Endothelial cell of umbilical vein (primary cell): ENCODE measurements at regions not wholly inside any gene's neighbourhood (a gene's known extent, or its start where the extent isn't known, plus 50 kb on each side); places are given as distances from the start of the nearest gene placed in this dataset.

Source experiments
- BruUV-seq: library from RNA; stranded (reverse); fragments of 400-500 nt; replicated peaks from 2 replicates; lab custom pipeline; 2021; lab: Mats Ljungman, UMichigan
- CTCF ChIA-PET: fragments of 300-600, 350-600 bp; sonication (Branson Sonifier 250); formaldehyde crosslinking; loops from one replicate; lab custom pipeline; 2021; ENCODE audit warnings: antibody characterized with exemption, inconsistent platforms; lab: Charles Lee
- POLR2A ChIA-PET: fragments of 300-600, 350-600 bp; sonication (Branson Sonifier 250); formaldehyde crosslinking; loops from one replicate; lab custom pipeline; 2021; ENCODE audit warnings: antibody characterized with exemption, inconsistent platforms; lab: Charles Lee
- DNase-seq: peaks from one replicate; pipeline ENCODE4 v3.0.0-alpha.2; 2011; ENCODE audit warnings: low read depth, low spot score
- FAIRE-seq: peaks from 2 replicates; lab custom pipeline; 2011; peaks lifted over from hg19 to GRCh38; lab: Jason Lieb, UNC
- H2AFZ ChIP-seq: 2 replicates; pipeline ENCODE4 v1.6.0; 2012; ENCODE audit warnings: low read depth, low read length, control low read depth, inconsistent platforms
- H3K27ac ChIP-seq: 2 replicates; pipeline ENCODE4 v1.5.1; 2011; ENCODE audit warnings: low read depth, mild to moderate bottlenecking, control low read depth, low read length, moderate library complexity; ENCODE audit not compliant: insufficient read depth
- H3K27me3 ChIP-seq, 2 experiments: 2 replicates each; pipeline versions ENCODE4 v1.6.0 to v1.6.1; 2011; ENCODE audit warnings: low read length in 2 of 2, mixed read lengths in 1 of 2; ENCODE audit not compliant: control insufficient read depth in 2 of 2, insufficient read depth in 2 of 2
- H3K36me3 ChIP-seq, 2 experiments: 2 replicates in 1 of 2; 3 replicates in 1 of 2; pipeline ENCODE4 v1.5.1; 2011; ENCODE audit warnings: low read length in 2 of 2, mild to moderate bottlenecking in 1 of 2, moderate library complexity in 1 of 2; ENCODE audit not compliant: control insufficient read depth in 2 of 2, insufficient read depth in 2 of 2; ENCODE audit errors: extremely low read depth in 1 of 2
- H3K4me1 ChIP-seq: 3 replicates; pipeline ENCODE4 v1.5.1; 2011; ENCODE audit warnings: mild to moderate bottlenecking, low read length; ENCODE audit not compliant: control insufficient read depth, insufficient read depth; ENCODE audit errors: extremely low read depth
- H3K4me2 ChIP-seq: 2 replicates; pipeline ENCODE4 v1.6.1; 2011; ENCODE audit warnings: low read length, control low read depth, mixed read lengths; ENCODE audit not compliant: insufficient read depth
- H3K4me3 ChIP-seq, 3 experiments: fragments of 200-600 bp in 1 of 3; sonication (generic), shearing (Covaris generic) in 1 of 3; replicated peaks in 1 of 3; 2 replicates each; pipeline ENCODE4 v1.5.1; 2011 to 2016; ENCODE audit warnings: control low read depth in 3 of 3, low read length in 3 of 3, mild to moderate bottlenecking in 2 of 3, inconsistent platforms in 1 of 3, low read depth in 1 of 3, moderate library complexity in 1 of 3; ENCODE audit not compliant: insufficient read depth in 1 of 3
- H3K79me2 ChIP-seq: 2 replicates; pipeline ENCODE4 v1.6.0; 2012; ENCODE audit warnings: low read length, inconsistent platforms; ENCODE audit not compliant: control insufficient read depth, insufficient read depth
- H3K9ac ChIP-seq: replicated peaks from 2 replicates; pipeline ENCODE3; 2011; ENCODE audit warnings: low read length, control low read depth; ENCODE audit not compliant: insufficient read depth; ENCODE audit errors: extremely low read depth
- H3K9me1 ChIP-seq: replicated peaks from 3 replicates; pipeline ENCODE4 v1.6.0; 2011; ENCODE audit warnings: mild to moderate bottlenecking, low read length; ENCODE audit not compliant: control insufficient read depth, insufficient read depth; ENCODE audit errors: extremely low read depth
- H3K9me3 ChIP-seq: replicated peaks from 2 replicates; pipeline ENCODE4 v1.5.1; 2012; ENCODE audit warnings: low read length, inconsistent platforms; ENCODE audit not compliant: control insufficient read depth, insufficient read depth
- H4K20me1 ChIP-seq: replicated peaks from 2 replicates; pipeline ENCODE3; 2011; ENCODE audit warnings: mild to moderate bottlenecking, low read length; ENCODE audit not compliant: control insufficient read depth, insufficient read depth; ENCODE audit errors: extremely low read depth
- EZH2 ChIP-seq: IDR thresholded peaks from 2 replicates; pipeline ENCODE4 v1.6.1; 2012; ENCODE audit warnings: borderline replicate concordance, low read depth, mild to moderate bottlenecking, moderate library complexity, low read length, inconsistent platforms; ENCODE audit not compliant: severe bottlenecking
- FOS ChIP-seq: IDR thresholded peaks from 2 replicates; pipeline ENCODE4 v1.6.1; 2011; ENCODE audit warnings: mild to moderate bottlenecking, low read length, moderate library complexity, borderline replicate concordance; ENCODE audit not compliant: insufficient read depth
- GATA2 ChIP-seq: IDR thresholded peaks from 2 replicates; pipeline ENCODE4 v1.7.0; 2011; ENCODE audit warnings: low read depth, mild to moderate bottlenecking, moderate library complexity, mixed read lengths, low read length; ENCODE audit not compliant: insufficient read length, insufficient read depth
- JUN ChIP-seq: IDR thresholded peaks from 2 replicates; pipeline ENCODE4 v1.6.1; 2011; ENCODE audit warnings: borderline replicate concordance, low read depth; ENCODE audit not compliant: insufficient read length, insufficient read depth
- MAX ChIP-seq: IDR thresholded peaks from 2 replicates; pipeline ENCODE4 v1.6.1; 2011; ENCODE audit not compliant: insufficient read depth, insufficient read length
- MYC ChIP-seq: IDR thresholded peaks from one replicate; pipeline ENCODE4 v1.6.1; 2011; ENCODE audit warnings: mild to moderate bottlenecking, low read depth, low read length
- POLR2A ChIP-seq: IDR thresholded peaks from 2 replicates; pipeline ENCODE4 v1.6.1; 2012; ENCODE audit warnings: low read depth, mild to moderate bottlenecking, control low read depth, low read length
- dilution Hi-C: fragments of 300-500 bp; cut with MboI; formaldehyde crosslinking; loops from one replicate; pipeline ENCODE4 v1.15.0; 2019; ENCODE audit warnings: low sequenced_read_pairs; ENCODE audit not compliant: extremely low pct_ligation_motif_present
- intact Hi-C: fragments of 100-400 bp; cut with micrococcal nuclease; formaldehyde crosslinking; loops from one replicate; pipeline ENCODE4 v1.10.0; 2022
- TF ChIP-seq, protein P1 (sequence below), 2 donors: IDR thresholded peaks; 1 replicate in 1 of 2; 2 replicates in 1 of 2; pipeline ENCODE4 v1.5.1; 2011; ENCODE audit warnings: low read length in 2 of 2, mild to moderate bottlenecking in 2 of 2, moderate library complexity in 2 of 2, control low read depth in 1 of 2, inconsistent platforms in 1 of 2, low read depth in 1 of 2; ENCODE audit not compliant: insufficient read depth in 1 of 2; ENCODE audit errors: extremely low read depth in 1 of 2

DNA sequence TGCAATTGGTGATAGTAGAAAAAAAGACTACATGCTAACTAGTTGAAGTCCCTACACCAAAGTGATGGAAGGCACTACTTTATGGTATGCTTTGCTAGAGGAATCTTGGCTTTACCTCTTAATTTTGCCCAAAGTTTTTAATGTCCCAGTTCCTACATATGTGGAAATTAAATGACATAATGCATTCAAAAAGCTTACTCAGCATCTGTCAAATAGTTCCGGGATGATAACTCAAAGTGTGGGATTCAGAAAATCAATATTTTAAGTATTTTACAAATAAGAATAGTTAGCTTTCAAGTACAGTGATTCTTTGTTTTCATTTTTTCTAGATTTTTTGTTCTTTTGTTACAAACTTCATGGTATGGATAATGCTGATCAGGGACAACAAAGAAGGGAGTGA lies 211.6 kb downstream of the PCDH20 start:
- Histone ChIP-seq H3K27me3 (no peaks in the 10 kb centered on the region), H3K4me2 (no peak overlapping the region), H3K4me3 (no peak overlapping the region), H3K27ac (no peak overlapping the region), H3K4me1 (no peaks in the 10 kb centered on the region), H3K79me2 (no peaks in the 10 kb centered on the region), H3K36me3 (no peaks in the 10 kb centered on the region), H4K20me1 (no peaks in the 10 kb centered on the region), H3K9me1 (no peaks in the 10 kb centered on the region), H3K9ac (no peak overlapping the region), H3K9me3 (no peaks in the 10 kb centered on the region), H2AFZ (no peak overlapping the region)
- no TSS peak for BruUV-seq
- ChIA-PET POLR2A (no interaction called here), CTCF (no interaction called here)
- dilution Hi-C loops (no loop called here), intact Hi-C loops (no loop called here)
- FAIRE-seq (no peak), DNase-seq (no peak)
- no peak for TF ChIP-seq GATA2
- no peak for TF ChIP-seq POLR2A
- no peak for TF ChIP-seq FOS
- TF ChIP-seq EZH2, result no peak
- TF ChIP-seq MAX, result no peak
- no peak for TF ChIP-seq MYC
- TF ChIP-seq, protein P1, sequence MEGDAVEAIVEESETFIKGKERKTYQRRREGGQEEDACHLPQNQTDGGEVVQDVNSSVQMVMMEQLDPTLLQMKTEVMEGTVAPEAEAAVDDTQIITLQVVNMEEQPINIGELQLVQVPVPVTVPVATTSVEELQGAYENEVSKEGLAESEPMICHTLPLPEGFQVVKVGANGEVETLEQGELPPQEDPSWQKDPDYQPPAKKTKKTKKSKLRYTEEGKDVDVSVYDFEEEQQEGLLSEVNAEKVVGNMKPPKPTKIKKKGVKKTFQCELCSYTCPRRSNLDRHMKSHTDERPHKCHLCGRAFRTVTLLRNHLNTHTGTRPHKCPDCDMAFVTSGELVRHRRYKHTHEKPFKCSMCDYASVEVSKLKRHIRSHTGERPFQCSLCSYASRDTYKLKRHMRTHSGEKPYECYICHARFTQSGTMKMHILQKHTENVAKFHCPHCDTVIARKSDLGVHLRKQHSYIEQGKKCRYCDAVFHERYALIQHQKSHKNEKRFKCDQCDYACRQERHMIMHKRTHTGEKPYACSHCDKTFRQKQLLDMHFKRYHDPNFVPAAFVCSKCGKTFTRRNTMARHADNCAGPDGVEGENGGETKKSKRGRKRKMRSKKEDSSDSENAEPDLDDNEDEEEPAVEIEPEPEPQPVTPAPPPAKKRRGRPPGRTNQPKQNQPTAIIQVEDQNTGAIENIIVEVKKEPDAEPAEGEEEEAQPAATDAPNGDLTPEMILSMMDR (IDR thresholded peaks at IDR 0.05; ENCODE audit: extremely low read depth in 1 of 2, insufficient read depth in 1 of 2, low read depth in 1 of 2, low read length in 2 of 2), result no peak
- TF ChIP-seq JUN, result no peak
